ENCODE measurements at regions not wholly inside any gene's neighbourhood (a gene's known extent, or its start where the extent isn't known, plus 50 kb on each side); places are given as distances from the start of the nearest gene placed in this dataset.

DNA sequence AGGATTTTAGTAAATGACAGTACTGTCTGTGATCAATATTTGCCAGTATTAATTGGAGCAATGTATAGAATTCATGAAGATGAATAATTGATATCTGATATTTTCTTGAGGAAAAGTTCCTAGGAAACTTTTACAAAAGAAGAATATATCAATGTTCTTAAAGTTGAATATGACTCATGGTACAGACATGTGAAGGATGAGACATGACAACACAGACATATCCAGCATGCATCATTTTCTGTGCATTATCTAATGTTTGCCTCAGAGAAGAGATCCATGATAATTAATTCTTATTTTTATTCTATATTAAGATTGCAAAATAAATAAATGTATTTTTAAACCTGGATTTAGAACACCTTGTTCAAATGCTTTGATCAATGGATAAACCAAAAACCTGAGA lies 452.9 kb upstream of the EPHA5 start:
- no peak for TF ChIP-seq EZH2 (IDR thresholded peaks at IDR 0.05; ENCODE audit: borderline replicate concordance, low read length)
- TF ChIP-seq CTCF (conservative IDR thresholded peaks at IDR 0.05 in 1 of 2, IDR thresholded peaks at IDR 0.05 in 1 of 2; ENCODE audit: extremely low read depth in 1 of 2, insufficient read depth in 1 of 2, low read depth in 1 of 2, low read length in 2 of 2) = no peak
